Omental fat pad (tissue), 3 donors: ENCODE measurements at regions not wholly inside any gene's neighbourhood (a gene's known extent, or its start where the extent isn't known, plus 50 kb on each side); places are given as distances from the start of the nearest gene placed in this dataset.

Experiments used
- ATAC-seq: fragments of 150-250 bp; one replicate; pipeline ENCODE4 v1.9.1; 2016; ENCODE audit warnings: mild to moderate bottlenecking, moderate library complexity; ENCODE audit not compliant: low FRiP score
- DNase-seq: peaks from one replicate; pipeline ENCODE4 v3.0.0-alpha.2; 2019; ENCODE audit warnings: low spot score
- TF ChIP-seq, protein P1 (sequence below), 3 donors: fragments of 450-650 bp; IDR thresholded peaks; one replicate each; pipeline ENCODE4 v1.5.1; 2016 to 2017; ENCODE audit warnings: antibody characterized with exemption in 3 of 3, mild to moderate bottlenecking in 3 of 3, moderate library complexity in 2 of 3

DNA sequence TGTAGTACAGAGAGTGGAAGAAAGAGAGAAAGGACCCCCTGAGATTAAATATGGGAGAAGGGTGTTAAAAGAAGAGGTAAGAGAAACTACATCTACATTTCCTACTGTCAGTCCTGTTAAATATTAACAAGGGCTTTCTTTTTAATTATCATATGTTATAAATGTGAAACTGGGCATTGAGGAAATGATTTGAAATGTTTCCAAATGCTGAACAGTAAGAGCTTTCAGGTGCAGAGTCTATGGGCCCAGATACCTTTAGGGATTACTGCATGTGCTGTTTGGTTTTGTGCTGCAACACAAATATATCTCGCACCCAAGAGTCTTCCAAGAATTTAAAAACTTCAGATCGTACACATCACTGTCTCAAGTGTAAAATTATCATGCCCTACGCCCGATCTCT is 176.3 kb downstream of the RBM26 start:
- ATAC-seq, result no peak
- TF ChIP-seq, protein P1, sequence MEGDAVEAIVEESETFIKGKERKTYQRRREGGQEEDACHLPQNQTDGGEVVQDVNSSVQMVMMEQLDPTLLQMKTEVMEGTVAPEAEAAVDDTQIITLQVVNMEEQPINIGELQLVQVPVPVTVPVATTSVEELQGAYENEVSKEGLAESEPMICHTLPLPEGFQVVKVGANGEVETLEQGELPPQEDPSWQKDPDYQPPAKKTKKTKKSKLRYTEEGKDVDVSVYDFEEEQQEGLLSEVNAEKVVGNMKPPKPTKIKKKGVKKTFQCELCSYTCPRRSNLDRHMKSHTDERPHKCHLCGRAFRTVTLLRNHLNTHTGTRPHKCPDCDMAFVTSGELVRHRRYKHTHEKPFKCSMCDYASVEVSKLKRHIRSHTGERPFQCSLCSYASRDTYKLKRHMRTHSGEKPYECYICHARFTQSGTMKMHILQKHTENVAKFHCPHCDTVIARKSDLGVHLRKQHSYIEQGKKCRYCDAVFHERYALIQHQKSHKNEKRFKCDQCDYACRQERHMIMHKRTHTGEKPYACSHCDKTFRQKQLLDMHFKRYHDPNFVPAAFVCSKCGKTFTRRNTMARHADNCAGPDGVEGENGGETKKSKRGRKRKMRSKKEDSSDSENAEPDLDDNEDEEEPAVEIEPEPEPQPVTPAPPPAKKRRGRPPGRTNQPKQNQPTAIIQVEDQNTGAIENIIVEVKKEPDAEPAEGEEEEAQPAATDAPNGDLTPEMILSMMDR (IDR thresholded peaks at IDR 0.05), result no peak

DNA sequence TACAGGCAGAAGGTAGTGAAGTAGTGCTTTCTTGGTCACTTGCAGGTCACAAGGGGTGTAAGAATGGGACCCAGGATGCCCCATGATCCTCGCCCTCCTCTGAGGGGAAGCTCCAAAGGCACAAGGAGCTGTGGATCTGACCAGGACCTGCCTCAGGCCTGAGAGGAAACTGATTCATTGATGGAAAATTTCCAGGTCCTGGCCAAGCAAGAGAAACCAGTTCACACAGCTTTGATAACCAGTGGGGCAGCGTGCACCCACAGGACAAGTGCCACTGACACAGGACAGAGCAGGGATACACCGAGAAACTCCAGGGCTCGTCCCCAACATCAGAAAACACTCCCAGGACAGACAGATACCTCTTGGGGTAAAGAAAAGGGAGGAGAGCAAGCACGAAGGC is 177.1 kb downstream of the RBM26 start:
- TF ChIP-seq, protein P1 (IDR thresholded peaks at IDR 0.05), result no peak
- ATAC-seq, result no peak
- DNase-seq, result no peak

More for the DNA sequence above, 176.3 kb downstream of the RBM26 start:
- DNase-seq, result no peak

DNA sequence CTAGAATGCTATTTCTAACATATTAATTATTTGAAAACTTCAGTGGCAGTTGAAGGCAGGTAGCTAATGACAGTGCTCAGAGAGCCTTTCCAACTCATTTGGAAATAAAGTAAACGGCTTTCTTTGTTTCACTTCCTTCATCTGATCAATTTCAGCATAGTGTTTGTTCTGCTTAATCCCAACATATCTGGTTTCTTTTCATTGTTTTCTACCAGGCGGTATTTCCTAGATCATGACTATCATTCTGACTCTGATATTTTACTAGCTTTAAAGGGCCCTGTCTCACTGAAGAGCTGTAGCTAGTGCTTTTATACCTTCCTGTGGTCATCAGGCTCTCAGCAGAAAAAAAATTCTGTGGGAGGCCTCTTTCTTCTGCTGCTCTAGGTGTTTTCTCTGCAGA is 178.6 kb downstream of the RBM26 start:
- DNase-seq, result no peak
- no peak for ATAC-seq
- TF ChIP-seq, protein P1 (IDR thresholded peaks at IDR 0.05), result no peak

DNA sequence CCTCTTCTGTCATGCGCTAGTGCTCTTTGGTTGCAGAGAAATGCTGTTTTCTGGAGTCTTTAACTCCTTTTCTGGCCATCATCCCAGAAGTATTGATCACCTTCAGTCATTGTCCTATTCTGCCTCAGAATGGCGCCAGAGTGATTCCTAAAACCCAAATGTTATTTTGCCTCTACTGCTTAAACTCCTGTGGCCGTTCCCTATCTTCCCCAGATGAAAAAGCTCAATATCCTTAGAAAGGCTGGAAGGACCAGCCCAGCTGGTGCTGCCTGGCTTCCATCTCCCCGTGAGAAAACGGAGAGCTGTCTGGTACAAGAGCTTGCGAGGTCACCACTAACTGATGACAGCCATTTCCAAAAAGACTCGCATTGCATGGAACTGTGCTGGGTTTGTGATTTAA is 179.1 kb downstream of the RBM26 start:
- ATAC-seq (no peak), DNase-seq (no peak)
- TF ChIP-seq, protein P1 (IDR thresholded peaks at IDR 0.05), result no peak

DNA sequence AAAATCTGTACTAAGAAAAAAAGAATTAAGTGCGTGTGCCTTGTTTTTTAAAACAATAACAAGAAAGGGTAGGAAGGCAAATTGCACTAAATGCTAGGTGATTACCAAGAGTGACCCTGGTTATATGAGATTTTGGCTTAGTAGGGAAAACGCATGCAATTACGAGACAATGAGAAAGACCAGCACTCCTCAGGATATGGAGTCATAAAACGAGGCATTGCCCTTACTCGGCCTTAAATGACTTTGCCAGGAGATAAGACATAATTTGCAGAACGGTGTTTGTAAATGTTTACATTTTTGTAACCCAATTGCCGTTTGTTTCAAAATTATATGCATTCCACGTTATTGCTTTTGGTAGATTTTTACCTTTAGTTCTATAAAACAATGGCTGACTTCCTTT is 179.8 kb downstream of the RBM26 start:
- no peak for DNase-seq
- TF ChIP-seq, protein P1 (IDR thresholded peaks at IDR 0.05), result no peak
- no peak for ATAC-seq

DNA sequence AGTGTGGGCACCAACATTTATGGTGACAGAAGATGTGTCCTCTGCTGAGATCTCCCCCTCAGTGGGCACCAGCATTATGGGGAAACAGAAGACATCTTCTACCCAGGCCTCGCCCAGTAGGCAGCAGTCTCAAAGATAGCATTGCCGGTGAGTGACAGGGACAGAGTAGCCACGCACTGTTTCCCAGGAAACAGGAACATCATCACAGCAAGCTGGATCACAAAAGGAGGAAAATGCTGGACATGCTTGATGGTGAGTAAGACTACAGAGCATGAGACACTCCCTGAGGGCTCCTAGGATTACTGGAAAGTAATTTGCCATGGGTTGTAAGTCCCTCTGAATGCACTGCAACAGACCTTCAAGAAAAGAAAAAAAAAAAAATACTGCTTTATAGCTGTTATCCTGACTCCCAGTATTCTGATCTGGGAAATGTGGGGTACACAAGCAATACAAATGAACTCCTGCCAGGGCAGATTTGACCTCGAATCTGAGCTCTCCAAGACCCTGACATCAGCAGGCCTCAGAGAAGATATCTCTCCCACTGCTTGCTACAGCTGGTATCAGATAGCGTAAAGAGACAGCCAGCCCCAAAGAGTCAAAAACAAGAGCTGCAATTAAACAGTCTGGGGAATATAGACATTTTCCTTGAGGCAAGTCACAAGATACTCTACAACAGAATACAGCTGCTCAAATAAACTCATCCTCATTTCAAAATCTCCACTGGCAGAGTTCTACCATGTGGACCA is 180.4 kb downstream of the RBM26 start:
- ATAC-seq, result no peak
- TF ChIP-seq, protein P1 (IDR thresholded peaks at IDR 0.05), result no peak
- no peak for DNase-seq
